Activated gamma-delta T cell treated with Interleukin-2 at 50 U/mL for 16 hours (primary cell): ENCODE measurements at regions not wholly inside any gene's neighbourhood (a gene's known extent, or its start where the extent isn't known, plus 50 kb on each side); places are given as distances from the start of the nearest gene placed in this dataset.
A peak's percentile ranks its signal among the peaks of the same experiment; 100 is the strongest.

ENCODE experiments used
- DNase-seq: peaks from one replicate; pipeline ENCODE4 v3.0.0-alpha.2; 2020

DNA sequence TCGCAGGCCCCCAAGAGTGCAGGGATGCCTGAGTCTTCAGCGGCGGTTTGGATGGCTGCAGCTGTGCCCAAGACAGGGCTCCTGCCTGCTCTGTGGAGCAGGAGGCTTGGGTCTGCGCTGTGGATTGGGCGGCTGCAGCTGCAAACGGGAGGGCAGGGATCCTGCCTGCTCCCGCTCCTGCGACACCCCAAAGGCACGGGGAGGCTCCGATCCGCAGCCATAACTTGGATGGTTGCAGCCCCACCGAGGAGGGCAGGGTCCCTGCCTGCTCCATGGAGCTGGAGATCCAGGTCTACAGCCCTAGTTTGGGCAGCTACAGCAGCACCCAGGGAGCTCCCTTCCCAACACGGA, 898.8 kb upstream of the NEGR1 start:
- DNase-seq: no peak

DNA sequence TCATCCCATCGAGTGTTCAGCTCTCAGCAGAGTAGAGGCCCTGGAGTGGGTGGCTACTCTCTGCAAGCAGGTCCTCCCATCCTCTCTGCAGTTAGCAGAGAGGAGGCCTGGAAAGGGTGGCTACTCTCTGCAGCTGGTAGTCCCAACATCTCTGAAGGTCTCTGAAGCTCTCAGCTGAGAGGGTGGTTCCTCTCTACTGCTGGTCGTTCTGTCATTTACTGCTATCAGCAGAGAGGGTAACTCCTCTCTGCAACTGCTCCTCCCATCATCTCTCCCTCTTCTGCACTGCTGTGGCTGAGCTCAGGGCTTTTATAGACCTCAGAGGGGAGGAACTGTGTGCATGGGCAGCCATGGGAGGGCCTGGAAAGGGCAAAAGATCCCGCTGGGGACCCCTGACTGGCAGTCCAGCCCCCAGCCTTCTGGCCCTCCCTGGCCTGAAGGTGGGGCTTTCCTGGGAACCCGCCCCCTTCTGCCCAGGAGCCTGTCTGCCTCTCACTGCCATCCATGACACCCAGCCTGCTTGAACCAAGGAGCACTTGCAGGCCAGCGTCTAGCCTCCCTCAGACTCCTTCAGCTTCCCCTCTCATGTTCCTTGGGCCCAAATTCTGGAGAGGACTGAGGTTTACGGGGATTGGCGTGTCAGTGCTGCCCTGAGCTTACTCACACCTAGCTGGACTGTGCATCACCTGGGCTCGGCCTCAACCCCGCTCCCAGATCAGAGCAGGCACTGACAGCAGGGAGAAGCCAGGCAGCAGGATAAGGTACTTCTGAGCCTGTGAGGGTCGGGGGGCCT, 898.3 kb upstream of the NEGR1 start:
- DNase-seq: no peak

DNA sequence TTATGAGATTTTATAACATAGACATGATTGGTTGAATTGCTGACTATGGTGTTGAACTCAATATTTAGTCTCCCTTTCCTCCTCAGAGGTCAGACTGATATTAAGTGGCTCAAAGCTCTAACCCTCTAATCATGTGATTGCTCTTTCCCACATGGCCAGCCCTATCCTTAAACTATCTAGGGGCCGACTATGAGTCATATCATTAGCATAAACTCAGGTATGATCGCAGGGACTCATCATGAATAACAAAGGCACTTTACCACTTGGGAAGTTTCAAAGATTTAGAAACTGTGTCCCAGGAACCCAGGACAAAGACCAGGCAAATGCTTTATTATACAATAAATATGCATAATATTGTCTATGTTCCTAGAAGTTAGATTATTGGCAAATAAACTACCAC, 894.6 kb upstream of the NEGR1 start:
- no peak for DNase-seq

DNA sequence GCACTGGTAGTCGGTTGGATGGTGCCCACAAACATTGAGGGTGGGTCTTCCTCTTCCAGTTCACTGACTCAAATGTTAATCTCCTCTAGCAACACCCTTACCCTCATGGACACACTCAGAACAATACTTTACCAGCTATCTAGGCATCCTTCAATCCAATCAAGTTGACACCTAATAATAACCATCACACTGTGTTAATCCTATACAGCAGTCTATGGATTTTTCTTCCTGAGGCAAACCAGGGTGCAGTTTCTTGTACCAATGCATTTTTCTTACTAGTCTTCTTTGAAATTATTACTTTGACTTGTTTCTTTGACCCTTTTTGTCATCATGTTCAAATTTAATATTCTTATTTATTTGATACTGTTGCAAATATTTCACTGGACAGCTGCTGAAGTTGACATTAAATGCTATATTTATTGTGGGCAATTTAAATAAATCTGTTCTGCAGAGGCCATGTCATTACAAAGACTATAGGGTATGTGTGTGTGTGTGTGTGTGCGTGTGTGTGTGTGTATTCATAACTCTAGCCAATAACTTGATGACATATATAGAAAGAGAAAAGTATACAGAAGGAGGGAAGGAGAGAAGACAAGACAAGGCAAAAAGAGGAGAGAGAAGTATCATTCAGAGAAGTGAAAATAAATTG, 884.8 kb upstream of the NEGR1 start:
- DNase-seq: no peak

DNA sequence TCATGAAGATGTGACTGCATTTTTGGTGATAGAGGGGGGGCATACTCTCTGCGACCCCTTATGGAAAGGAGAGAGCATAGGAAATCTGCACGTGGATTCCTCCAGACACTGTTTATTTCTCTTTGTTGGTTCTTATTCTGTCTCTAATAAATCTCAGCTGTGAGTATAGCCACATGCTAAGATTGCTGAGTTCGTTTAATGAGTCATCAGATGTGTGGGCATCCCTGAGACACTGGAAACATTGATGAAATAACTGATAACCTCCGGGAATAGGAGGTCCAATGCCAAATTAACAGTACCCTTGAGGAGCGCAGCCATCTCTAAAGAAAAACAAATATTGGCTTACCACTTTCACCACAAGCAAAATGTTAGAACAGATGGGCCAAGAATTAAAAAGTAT, 880.2 kb upstream of the NEGR1 start:
- DNase-seq: no peak

DNA sequence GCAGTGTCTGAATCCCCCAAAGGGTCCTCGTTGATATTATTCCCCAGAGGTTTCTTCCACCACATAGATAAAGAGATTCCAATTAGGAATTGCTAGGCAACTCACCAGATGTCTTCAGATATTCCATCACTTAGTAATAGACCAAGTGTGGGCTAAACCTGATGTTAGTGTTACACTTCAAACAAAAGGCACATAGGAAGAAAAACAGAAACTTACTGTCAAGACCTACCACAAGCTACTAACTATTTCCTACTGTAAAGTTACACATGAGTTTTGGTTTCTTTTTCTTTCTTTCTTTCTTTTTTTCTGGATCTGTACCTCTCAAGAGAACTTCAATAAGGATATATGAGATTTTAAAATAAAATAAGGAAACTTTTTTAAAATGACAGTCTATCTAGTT, 879.1 kb upstream of the NEGR1 start:
- DNase-seq: no peak

DNA sequence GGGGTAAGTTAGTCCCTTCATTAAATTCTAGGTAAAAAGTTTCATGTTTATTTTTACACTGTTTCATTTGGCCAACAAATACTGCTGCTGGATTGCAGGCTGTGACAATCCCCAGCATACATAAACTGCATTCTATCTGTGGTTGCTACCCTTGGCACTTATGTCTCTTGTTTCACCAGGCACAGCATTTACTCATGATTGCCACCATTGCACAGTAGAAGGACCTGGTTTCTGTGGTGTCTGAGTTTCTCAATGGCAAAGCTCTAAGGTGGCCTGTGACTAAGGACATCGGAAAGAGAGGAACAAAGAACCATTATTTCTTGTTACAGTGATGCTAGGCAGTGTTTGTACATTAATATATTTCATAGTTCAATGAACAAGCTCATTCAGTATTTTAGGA, 878.4 kb upstream of the NEGR1 start:
- no peak for DNase-seq

DNA sequence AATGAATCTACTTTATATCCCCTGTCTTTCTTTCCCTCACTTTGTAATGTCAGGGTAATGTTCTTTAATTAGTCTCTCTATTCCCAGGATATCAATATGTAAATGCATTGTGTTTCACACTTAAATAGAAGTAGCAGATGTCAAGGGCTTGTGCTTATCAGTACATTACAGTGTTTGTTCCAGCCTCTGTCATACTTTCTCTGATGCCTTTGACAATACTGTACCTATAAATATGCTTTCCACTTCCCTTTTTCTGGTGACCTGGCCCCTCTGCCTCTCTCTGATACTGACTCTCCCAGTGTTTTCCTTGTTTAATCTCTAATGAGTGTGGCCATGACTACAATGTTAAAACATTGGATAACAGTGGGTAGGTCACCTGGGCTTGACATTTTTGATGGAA, 862.0 kb upstream of the NEGR1 start:
- no peak for DNase-seq

DNA sequence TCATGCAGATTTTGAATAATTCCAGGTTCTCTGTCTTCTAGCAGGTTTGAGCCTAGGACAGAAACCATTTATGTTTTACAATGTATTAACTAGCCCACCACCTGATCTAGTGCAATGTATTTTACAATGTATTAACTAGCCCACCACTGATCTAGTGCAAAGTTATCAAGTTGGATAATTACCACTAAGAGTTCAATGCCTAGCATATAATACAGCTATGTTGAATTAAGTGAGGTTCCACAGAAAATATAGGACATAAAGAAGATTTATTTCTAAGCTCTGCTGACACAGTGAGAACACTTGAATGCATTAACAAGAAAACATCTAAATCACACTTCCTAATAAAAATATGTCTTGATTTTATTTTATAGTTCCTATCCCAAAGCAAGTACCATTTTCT, 854.6 kb upstream of the NEGR1 start:
- no peak for DNase-seq

DNA sequence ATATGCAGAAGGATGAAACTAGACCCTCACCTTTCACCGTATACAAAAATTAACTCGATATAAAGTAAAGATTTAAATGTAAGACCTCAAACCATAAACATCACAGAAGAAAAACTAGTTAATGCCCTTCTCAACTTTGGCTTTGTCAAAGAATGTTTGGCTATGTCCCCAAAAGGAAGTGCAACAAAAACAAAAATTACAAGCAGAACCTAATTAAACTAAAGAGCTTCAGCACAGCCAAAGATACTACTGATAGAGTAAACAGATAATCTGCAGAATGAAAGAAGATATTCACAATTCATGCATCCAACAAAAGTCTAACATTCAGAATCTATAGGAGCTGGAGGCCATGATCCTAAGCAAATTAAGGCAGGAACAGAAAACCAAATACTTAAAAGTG, 824.6 kb upstream of the NEGR1 start:
- DNase-seq: no peak

DNA sequence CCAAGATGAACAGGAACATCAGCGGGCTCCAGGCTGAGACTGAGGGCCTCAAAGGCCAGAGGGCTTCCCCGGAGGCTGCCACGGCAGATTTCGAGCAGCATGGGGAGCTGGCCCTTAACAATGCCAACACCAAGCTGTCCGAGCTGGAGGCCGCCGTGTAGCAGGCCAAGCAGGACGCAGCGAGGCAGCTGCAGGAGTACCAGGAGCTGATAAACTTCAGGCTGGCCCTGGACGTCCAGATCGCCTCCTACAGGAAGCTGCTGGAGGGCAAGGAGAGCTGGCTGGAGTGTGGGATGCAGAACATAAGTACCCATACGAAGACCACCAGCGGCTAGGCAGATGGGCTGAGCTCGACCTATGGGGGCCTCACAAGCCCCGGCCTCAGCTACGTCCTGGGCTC, 823.4 kb upstream of the NEGR1 start:
- DNase-seq: no peak

DNA sequence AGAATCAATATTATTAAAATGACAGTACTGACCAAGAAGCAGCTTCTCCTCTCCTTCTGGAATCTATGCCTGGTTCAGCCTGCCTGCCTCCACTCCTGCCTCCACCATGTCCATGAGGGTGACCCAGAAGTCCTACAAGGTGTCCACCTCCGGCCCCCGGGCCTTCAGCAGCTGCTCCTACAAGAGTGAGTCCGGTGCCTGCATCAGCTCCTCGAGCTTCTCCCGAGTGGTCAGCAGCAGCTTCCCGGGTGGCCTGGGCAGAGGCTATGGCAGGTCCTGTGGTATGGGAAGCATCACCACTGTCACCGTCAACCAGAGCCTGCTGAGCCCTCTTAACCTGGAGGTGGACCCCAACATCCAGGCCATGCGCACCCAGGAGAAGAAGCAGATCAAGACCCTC, 822.4 kb upstream of the NEGR1 start:
- peak; percentile 4 for DNase-seq

DNA sequence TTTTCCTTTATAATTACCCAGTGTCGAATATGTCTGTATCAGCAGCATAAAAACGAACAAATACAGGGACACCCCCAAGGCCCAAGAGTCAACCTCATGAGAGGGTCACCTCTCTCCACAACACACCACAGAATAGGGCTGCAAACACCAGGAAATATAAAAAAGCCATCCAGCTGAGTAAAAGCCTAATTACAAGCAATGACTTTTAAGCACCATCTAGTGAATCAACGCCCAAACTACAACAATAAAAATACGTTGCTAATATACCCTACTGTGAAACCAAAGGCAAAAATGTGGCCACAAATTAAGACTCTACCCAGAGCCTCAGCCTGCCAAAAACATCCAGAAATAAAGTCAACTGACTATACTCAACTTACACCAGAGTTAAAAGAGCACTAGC, 817.9 kb upstream of the NEGR1 start:
- DNase-seq: no peak

DNA sequence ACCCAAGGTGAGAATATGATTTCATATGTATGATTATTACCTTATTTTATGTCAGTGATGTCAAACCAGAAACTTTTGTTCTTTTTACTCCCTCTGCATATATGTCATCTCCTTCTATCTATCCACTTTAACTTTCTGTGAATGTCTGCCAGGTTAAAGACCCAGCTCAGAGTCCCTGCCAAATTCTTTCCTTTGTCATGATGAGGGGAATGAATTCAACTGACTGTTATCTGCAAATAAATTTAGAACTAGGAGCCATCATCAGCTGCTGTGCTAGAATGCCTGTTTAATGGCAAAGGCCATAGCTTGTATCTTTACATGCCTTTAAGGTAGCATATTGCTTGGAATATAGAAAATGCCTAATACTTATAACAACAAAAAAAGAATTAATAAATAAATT, 815.6 kb upstream of the NEGR1 start:
- no peak for DNase-seq

DNA sequence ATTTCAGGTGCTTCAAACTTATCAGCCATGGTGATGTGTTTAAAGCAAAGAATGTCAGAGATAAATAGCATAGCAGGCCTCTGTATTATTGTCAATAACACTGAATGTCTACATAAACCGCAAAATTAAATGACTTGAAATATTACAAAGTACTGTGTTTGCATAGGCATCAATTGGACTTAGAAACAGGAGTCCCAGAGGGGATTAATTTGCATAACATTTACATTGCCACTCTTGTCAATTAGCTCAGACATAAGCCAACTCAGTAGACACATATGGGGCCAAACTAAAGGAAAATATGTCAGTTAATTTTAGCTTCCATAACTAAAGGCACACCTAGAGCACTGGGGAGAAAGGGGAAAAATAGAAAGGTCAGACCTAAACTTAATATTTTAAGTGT, 814.5 kb upstream of the NEGR1 start:
- DNase-seq: no peak

DNA sequence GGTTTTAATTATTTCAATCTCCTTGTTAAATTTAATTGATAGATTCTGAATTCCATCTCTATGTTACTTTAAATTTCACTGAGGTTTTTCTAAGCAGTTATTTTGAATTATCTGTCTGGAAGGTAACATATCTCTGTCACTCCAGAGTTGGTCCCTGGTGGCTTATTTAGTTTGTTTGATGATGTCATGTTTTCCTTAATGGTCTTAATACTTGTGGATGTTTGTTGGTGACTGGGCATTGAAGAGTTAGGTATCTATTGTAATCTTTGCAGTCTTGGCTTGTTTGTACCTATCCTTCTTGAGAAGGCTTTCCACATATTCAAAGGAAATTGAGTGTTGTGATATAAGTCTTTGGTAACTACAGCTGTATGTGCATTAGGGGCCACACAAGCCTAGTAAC, 810.0 kb upstream of the NEGR1 start:
- DNase-seq: no peak

DNA sequence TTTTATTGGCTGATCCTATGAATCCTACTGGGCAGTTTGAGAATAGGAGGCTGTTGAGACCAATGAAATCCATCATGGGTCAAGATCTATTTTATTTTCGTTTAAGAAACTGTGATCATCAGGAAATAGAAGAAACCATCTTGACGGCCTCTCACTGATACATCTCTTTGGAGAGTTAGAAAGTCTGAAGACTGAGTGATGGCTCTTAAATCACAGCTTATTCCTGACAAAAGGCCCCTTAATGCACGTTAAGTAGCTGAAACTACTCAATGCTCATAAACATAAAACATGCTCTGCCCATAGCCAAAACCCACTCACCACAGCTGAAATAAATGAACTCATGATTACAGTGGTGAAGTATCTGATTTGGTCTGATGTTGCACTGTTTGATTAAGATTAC, 784.5 kb upstream of the NEGR1 start:
- no peak for DNase-seq

DNA sequence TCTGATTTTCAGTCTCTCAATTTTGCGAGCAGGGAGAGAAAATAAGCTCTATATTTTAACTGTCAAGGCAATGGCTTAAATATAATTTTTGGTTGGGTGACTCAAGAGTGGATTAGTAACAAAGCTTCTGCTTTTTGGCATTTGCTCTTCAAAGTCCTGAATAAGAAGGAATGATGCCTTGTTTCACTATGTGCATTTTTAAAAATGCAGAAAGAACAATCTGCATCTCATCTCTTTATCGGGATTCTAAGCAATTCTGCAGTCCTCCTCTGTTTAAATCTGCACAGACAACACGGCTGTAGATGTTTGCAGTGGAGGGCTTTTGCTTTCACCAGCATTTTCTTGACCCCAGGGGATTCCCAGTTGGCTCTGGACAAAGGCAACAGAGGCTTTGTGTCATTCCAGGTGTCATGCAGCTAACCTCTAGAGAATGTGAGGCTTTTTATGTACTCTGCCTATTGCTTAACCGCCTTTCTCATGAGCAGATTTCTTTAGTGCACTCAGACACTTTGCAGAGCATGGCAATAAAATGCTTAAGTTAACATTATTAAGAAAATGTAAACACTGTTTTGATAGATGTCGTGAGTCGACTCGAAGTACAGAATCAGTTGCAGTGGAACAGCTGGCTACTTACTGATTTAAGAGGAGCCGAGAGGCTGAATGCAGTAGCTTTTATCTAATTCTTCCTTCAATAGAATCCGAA, 783.2 kb upstream of the NEGR1 start:
- DNase-seq: no peak

DNA sequence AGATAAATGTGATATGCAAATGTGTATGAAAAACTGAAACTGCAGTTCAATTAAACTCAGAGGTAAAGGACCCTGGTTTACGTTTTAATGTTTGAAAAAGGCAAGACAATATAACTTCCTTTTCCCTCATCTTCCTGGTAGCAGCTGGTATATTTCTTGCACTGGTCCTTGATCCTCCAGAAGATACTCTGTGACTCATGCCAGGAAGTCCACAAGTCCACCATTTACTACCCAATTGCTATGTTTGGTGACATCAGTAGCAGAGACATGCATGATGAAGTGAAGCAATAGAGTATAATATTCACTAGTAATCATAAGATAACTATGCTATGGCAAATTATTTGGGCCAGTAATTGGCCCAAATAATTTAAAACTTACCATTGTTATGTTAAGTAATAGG, 774.5 kb upstream of the NEGR1 start:
- DNase-seq: no peak

DNA sequence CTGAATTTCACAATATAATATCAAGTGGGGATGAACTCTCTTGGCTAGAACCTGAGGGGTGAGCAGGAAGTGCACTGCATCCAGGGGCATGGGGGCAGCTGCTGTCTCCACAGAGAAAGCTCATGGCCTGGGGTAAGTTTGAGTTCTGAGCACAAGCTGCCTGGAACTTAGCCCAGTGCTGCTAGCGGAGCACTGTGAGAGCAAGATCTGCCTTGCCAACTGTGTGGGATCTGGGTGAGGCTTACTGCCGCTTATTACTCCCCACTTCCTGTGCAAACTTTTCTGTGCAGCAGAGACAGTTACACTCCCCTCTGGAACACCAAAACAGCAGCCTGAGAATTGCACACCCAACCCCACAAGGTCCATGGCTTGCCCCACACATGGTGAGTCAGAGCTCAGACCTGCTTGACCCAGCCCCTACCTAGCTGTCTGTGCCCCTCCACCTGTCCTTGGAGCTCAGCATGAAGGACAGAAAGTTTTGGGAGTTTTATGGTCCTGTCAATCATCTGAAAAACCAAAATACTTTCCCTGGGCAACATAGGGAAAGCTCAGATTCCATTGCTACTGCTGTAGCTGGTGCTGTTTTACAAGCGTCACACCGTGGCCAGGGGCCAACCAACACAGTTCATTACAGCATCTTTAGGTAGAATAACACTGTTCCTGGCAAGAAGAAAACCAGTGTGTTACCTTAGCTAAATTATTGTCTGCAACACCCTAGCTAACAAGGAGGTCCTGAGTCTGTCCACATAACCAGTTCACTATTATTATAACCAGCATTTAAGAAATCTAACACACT, 762.1 kb upstream of the NEGR1 start:
- DNase-seq: no peak

DNA sequence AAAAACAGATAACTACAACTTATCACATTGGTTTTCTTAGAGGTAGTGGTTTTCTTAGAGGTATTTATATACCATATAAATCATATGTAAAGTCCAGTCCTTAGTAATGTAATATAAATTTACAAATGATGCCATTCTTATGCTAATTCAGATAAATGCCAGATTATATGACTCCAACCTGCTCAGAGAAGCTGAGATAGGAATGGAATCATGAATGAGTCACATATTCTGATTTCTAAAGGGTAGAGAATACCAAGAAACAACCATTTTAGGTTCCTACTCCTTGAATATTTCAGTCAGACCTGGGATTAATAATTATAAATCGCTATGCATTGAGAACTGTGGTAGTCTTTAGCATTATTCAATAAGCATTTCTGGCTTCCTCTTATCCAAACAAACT, 760.1 kb upstream of the NEGR1 start:
- DNase-seq: no peak

DNA sequence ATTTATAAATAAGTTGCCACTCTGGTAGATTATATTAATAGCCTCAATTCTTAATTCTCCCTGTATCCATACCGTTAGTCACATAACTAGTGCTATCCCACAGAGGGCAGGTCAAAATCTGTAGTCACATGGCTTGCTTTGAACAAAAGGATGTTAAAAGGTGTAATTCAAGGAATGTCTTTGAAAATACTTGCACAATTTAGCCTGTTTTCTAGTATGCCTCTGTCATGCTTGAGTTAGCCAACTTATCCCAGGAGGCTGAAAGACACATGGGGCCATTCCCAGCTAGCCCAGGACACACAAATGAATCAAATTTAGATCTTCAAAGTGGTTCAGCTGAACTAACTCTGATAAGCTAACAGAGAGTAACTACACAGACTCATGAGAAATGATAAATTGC, 758.5 kb upstream of the NEGR1 start:
- DNase-seq: no peak

DNA sequence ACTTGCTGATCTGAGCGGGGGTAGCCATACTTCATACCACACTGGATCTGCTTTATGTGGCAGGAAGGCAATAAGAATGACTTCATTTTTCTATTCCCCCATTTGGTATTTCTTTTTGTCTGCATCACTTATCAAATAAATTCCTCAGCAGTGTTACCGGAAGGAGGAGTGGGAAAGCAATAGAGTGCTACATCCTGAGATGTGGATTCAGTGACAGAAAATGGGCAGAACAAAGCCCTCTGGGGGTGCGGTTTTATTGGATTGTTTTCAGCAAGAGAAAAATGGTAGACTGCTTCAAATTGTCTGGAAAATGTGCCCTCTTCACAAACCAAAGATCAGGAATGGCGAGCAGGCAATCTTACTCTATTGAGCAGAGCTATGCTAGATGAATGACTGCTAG, 751.9 kb upstream of the NEGR1 start:
- no peak for DNase-seq

DNA sequence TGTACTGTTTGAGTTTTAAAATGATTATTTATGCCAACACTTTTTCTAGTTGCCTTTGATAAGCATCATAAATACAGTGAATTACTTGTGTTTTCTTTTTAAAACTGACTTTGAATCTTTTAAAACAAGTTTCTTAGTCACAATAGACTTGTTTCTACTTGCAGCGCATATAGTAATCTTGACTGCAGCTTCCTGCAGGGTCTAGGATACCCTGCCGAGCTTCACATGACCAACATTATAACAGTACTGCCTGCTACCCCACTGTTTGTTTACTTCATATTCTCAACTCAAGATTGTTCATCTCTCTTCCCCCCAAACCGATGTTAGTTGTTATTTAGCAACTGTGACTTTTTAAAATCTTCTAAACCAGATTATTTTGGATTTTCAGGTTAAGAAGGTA, 751.3 kb upstream of the NEGR1 start:
- DNase-seq: no peak
